HS-5 (cell line): ENCODE measurements at regions not wholly inside any gene's neighbourhood (a gene's known extent, or its start where the extent isn't known, plus 50 kb on each side); places are given as distances from the start of the nearest gene placed in this dataset.
"Not testable (repeated sequence)": the region's sequence is repeated elsewhere in the genome, so short reads cannot be mapped to it uniquely, and the experiment has no call there.

Experiments used
- DNase-seq: peaks from one replicate; pipeline ENCODE4 v3.0.0-alpha.2; 2012; ENCODE audit warnings: low read depth

DNA sequence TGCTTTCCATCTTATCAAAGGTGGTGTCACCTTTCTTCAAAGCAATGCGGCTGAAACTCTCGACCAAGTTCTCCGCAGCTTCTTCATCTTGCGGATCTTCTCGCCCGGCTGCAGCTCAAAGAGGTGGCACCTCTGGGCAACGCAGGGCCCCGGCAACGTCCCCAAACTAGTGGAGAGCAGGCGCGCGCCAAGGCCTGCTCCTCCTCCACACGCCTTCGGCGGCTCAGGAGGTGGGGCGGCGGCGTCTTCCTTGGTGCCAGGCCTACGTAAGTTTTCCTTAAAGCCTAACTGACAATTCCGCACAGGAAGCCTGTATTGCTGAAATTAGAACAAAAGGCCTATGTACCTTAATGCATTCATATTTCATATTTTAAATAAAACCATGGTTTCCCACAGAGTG is 112.0 kb downstream of the TMX1 start:
- no peak for DNase-seq

DNA sequence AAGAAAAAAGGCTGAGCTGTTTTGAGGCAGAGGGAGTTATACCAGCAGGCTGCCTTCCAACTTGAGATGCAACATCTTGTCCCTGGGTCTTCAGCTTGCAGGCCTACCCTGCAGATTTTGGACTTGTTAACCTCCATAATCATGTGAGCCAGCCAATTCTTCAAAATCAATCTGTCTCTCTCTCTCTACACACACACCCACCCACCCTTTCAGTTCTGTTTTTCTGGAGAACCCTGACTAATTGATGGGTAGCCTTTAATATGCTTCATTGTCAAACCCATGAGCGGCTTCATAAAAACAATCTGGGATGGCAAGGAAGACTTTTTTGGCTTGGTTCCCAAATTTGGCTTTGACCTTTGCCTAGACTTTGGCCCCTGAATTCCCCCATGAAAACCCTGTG is 113.9 kb downstream of the TMX1 start:
- DNase-seq: no peak

DNA sequence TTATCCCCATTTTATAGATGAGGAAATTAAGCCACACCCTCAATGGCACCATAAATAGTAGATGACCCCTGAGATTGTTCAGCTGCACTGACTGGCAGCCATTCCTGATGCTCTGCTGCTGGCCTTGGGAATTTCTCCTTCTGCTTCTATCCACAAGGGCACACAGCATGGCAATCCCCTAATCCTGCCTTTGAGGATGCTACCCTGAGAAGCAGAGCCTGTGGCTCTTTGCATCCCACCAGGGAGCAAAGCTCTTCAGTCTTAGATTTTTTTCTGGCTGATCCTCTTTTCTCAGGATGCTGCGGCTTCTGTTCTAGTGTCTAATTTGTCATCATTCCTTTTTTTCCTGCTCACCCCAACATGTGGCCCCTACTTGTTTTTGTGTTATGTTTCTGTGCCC is 114.8 kb downstream of the TMX1 start:
- no peak for DNase-seq

DNA sequence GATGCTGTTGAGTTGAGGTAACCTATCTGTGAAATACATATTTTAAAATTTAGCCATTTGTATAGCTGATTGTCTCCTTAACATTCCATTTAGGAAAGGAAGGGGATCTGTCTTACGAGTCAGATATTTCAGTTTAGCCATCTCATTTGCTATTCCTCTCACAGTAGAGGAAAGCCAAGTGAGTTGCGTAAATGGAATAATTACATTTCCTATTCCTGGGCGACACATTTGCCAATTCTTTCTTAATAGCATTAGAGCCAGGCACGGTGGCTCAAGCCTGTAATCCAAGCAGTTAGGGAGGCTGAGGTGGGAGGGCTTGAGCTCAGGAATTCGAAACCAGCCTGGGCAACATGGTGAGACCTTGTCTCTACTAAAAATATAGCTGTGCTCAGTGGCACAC is 116.3 kb downstream of the TMX1 start:
- no peak for DNase-seq

DNA sequence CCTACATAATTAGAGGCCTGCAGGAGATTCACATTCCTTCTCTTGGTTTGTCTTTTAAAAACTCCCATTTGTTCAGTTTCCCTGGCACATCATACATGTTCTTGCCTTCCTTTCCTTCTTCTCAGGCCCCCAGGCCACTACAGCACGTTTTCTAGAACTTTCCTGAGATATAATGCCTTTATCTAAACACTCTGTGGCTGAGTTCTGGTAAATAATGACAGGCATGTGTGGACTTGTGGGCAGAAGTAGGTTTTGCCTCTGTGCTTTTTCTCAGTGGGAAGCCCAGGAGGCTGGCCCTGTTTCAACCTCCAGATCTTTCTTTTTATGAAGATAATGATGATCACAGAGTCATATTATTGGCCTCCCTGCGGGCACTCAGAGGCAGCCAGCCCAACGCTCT is 117.2 kb downstream of the TMX1 start:
- DNase-seq: no peak

DNA sequence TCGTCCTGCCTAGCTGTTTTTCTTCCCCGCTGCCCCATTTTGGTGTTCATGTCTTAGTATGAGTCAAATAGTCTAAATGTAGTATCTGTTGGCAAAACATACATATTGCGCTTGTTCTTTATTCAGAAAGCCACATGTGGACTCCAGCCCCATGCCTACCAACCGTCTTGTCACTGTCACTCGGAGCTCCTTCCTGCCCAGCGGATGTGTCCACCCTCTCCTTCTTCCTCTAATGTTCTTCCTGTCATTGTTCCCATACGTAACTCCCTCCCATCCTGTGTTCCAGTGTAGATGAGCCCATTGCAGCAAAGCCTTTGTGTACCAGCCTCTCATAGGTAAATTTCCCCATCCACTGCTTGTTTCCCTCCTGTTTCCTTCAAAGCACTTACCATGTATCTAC is 120.5 kb downstream of the TMX1 start:
- no peak for DNase-seq

DNA sequence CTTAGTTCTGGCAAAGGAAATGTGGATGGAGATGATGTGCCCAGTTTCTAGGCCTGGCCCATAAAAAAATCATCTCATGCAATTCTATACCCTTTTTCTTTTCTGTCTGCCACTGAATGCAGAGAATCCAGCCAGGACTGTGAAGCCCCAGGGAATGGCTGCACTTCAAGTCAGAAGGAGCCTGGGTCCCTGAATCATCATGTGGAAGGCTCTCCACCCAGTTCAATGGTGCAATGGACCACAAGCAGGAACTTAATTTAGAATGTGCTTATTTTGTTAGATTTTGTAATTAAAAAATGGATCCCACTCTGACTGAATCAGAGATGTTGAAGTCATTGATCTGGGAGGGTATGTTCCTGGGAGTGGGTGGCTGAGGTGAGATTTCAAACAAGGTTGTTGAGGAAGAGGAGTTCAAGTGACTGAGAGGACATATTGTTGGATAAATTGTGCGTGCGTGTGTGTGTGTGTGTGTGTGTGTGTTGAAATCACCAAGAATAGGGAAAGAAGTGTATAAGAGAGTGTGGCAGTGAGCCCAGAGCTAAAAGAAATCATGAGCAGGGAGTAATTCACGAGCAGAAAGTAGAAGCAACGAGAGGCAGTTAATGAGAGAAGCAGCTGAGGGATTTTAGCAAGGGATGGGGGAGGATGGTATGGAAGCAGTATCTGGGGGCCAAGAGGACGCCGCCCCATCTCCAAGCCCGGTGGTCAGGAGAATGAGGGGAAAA is 125.4 kb downstream of the TMX1 start:
- DNase-seq: no peak

DNA sequence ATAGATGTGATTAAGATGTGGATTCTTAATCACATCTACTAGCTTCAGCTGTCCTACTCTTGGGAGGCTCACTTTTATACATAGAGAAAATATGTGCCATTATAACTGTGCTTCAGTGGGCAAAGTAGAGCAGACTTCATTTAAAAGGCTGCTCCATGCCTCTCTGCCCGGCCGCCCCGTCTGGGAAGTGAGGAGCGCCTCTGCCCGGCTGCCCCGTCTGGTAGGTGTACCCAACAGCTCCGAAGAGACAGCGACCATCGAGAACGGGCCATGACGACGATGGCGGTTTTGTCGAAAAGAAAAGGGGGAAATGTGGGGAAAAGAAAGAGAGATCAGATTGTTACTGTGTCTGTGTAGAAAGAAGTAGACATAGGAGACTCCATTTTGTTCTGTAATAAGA is 126.4 kb downstream of the TMX1 start:
- DNase-seq: not testable (repeated sequence)

DNA sequence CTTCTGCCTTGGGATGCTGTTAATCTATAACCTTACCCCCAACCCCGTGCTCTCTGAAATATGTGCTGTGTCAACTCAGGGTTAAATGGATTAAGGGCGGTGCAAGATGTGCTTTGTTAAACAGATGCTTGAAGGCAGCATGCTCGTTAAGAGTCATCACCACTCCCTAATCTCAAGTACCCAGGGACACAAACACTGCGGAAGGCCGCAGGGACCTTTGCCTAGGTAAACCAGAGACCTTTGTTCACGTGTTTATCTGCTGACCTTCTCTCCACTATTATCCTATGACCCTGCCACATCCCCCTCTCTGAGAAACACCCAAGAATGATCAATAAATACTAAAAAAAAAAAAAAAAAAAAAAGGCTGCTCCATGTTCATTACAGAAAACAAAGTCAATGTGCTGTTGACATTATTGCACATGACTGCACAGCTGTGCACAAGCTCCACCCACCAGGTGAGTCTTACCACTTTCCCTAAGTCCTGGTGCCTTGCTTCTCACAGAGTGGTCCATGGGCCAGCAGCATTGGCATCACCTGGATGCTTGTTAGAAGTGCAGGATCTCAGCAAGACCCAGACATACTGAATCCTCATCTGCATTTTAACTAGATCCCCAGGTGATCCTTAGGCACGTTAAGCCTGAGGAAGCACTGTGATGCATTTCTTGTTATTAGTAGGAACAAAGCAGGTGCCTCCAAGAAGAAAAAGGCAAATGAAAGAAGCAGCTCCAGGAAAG is 127.0 kb downstream of the TMX1 start:
- DNase-seq: not testable (repeated sequence)

DNA sequence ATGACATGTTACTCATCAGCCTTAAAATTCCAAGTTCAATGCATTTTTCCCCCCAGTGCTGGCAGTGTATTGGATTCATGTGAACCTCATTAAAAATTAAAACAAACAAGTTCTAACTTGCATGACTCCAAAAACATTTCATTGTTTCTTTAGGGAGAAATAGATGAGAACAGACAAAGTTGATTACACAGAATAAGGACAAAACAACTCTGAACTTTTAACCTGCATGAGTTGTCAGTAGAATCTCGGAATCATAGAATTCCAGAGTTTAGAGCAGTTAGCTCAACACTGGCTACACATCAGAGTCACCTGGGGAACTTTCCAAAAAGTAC is 127.5 kb downstream of the TMX1 start:
- peak; percentile 56 for DNase-seq

DNA sequence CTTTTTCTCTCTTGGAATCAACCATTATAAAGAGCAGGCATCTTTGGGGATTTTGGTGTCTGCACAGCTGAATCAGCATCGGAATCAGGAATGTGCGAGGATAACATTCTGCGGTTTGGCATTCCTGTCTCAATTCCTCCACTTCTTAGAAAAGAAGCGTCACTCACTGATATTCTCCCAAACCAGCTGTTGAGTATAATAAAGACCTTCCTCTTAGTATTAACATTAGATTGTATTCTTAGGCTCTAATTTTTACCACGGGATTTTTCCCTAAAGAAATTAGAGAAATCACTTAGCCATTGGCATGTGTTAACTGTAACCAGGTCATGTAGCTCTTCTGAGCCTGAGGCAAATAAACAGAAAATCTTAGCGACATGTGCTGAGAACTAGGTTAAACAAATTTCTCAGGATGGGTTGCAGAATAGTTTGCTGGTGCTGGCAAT is 128.7 kb downstream of the TMX1 start:
- peak; percentile 66 for DNase-seq

DNA sequence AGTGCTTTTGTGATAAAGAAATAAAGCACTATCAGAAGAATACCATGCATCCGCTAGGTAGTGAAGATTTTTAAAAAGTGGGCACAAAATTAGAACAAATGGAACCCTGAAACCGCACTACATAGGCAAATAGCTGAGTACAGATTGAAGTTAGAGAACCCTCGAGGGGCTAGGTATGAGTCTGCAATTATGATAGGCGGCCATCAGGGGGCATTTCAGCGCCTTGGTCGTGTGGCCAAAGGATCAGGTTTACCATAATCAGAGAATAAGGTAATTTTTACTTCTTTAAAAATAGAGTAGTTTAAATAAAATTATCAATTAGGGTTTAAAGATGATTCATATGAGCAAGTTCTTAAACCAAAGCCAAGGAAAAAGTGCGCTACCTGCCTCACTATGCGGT is 129.8 kb downstream of the TMX1 start:
- DNase-seq: no peak

DNA sequence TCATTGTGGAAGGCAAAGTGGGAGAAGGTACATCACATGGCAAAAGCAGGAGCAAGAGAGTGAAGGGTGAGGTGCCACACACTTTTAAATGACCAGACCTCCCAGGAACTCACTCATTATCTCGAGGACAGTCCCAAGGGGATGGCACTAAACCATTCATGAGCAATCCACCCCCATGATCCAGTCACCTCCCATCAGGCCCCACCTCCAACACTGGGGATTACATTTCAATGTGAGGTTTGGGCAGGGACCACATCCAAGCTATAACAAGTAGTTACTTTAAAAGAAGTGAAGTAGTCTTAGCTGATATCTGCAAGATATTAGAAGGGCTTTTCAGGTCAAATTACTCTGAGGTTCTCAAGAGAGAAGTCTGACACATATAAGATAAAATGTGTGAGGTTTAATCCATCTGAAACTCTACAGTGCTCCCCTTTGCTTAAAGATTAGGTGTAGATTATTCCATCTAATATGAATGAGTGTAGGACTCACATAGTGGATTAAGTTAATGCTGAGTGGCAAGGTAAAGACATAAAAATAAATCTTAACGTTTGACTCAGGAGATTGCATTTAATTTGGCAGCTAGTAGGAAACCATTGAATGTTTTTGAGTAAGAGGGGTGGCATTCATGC is 130.8 kb downstream of the TMX1 start:
- DNase-seq: no peak

DNA sequence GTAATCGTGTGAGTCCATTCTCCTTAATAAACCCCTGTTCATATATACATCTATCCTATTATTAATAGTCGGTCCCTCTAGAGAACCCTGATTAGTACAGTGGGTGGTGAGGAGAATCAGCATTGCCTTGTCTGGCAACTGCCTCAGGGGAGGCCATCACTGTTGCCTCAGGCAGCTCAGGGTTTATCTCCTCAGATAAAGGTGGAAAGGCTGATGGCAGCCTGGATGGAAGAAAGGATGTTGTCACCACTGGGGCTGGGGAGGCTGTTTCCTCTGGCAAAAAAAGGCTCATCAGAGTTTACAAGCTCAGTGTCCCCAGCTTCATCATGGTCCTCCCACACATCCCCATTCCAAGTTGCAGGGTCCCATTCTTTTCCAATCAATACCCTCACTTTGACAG is 137.1 kb downstream of the TMX1 start:
- not testable (repeated sequence) for DNase-seq

DNA sequence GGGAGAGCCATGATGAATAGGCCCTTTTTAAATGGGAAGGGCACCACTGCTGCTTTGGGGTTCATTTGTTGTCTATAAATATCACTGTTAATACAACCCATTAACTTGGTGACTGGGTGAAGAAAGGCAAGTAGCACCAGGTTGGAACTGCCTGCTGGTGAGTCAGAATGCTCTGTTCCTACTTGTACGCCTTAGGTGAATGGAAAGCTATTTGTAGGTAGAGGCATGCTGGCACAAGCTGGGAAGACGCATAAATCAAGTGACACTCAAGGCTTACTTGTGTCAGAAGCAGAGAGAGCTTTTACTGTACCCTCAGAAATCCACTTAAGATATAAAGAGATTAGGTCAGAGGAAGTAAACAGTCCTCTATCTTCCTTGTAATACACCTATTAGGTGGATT is 142.5 kb downstream of the TMX1 start:
- no peak for DNase-seq

DNA sequence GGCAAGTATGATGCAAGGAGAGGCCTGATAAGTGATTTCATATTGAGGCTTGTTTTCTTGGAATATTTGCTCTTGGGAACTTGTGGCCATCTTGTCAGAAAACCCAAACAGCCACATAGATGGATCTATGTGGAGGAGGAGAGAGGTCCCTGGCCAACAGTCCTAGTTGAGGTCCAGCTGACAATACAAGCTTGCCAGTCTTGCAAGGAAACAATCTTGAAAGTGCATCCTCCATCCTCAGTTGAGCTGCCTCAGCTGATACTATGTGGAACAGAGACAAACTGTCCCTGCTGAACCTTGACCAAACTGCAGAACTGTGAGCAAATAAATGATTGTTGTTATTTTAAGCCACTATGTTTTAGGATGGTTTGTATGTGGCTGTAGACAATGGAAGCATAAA is 146.4 kb downstream of the TMX1 start:
- DNase-seq: no peak

DNA sequence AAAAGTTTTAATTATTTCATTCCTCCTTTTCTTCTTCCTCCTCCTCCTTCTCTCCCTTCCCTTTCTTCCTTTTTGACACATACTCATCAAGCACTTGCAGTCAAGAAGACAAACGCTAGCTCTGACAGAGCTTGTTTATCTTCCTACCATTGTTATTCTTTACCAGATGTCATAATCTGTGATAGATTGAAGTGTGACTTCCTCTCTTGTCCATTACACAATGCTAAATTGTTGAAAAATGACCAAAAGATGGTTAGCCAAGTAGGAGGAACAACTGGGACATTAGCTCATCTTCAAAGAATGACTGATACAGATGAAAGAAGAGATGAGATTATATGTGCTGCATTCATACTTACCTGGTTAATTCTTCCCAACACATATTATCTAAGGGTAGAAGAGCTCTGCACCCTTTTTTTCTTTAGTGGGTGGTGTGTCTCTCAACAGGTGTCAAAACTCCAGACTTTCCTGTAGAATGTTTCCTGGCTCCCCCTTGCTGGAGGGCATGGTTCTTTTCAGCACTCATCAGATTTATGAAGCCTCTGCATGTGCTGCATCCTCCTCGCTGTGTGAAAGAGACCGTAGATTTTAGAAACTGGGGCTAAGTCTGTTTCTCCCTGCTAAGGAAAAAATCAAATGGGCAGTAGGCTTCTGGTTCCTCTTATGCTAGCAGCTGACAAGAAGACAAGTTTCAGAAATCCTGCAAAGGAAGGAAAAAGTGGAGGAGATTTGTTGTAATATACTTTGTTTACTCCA is 147.1 kb downstream of the TMX1 start:
- no peak for DNase-seq

DNA sequence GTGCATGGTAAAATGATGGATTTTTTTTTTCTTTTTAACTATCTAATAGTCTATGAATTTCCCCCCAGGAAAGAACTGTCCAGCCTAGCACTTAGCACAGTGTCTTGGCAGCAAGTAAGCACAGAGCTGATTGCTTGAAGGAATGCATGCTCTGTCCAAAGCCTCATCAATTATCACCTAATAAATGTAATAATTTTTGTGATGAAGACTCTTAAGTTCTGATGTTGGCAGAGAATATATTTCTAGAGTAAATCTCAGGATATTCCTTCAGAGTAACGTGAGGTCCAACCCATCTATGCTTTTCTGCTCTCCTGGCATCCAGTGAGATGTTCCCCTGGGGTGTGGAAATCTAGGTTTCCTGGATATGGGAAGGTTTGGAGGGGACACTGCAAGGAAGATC is 152.4 kb downstream of the TMX1 start:
- no peak for DNase-seq

DNA sequence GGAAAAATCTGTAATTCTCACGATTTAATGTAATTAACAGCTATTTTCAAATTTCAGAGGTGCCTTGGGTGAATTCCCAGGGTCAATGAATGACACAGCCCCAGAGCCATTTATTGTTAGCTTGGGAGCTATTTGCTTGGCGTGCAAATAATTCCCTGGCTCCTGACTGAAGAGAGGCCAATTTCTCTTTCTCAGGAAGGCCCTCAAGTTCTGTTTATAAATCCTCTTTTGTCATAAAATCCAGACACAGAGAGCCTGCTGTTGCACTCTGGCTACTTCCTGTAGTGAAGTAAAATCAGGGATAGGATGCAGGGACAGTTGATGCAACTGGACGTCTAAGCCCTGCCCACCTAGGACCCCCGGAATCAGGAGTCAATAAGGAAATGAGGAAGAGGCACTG is 154.3 kb downstream of the TMX1 start:
- no peak for DNase-seq

DNA sequence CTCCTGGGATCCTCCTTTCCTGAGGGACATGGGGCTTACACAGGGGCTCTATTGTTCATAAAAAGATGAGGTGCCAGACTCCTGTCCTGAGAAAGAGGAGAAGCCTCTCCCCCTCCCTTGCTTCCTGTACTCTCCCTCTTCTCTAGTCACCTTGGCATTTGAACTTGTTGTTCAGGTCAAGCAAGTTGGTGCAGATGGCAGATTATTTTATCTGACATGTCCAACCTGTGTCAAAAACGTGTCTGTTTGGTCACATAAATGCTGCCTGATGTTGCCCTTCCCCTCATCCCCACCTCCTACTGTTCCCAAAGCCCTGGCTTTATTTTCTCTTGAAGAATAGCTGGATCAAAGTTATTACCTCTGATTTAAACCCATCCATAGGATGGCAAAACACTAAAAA is 154.8 kb downstream of the TMX1 start:
- DNase-seq: no peak

DNA sequence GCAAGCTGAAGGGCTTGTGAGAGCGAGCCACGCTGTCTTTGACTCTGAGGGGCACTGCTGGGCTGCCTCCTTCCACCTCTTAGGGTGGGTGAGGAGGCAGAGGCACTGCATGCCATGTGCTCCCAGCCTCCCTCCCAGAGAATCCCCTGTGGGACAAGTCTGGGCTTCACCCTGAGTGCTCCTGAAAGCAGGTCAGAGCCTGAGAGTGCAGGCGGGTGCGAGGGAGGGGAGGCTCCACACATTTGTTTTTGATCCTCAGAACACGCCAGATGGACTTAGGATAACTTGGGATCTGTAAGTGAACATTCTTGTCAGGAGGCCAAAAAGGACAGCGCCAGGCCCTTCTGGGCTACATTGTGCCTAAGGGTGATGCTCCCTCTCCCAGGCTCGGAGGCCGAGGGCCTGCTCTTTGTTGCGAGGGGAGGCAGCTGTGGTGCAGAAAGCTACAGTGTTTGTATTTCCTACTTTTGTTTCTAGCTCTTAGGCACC is 155.4 kb downstream of the TMX1 start:
- peak; percentile 86 for DNase-seq

DNA sequence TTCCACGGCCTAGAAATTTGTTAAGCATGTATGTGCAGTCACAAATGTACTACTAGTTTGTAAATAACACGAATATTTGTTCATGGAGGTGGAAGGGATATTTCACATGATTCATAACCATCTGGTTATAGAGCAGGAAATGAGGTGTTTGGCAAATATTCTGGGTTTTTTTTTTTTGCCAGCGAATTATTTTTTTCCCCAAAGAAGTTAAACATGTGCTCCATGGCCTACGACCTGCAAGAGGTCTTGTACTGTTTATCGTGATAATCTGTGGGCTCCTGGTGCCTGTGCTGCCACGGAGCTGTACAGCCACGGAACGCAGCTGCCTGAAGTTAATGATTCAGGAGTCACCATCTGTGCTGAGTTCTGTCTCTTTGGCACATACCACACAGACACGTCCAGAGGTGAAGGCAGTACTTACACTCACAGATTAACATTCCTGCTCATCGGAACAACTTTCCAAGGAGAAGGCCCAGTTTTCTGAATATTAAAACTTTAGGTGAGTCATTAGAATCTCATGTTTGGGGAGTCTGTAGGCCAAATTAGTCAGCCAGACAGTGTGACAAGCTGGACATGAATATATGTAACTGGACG is 156.3 kb downstream of the TMX1 start:
- peak; percentile 98 for DNase-seq
